Panc1 (cell line): ENCODE measurements at regions not wholly inside any gene's neighbourhood (a gene's known extent, or its start where the extent isn't known, plus 50 kb on each side); places are given as distances from the start of the nearest gene placed in this dataset.
"Not testable (repeated sequence)": the region's sequence is repeated elsewhere in the genome, so short reads cannot be mapped to it uniquely, and the experiment has no call there.

Experiments used
- ATAC-seq: fragments of 200-7000 bp; cut with Tn5 transposase; 2 replicates; pipeline ENCODE4 v1.9.1; 2020; ENCODE audit warnings: mild to moderate bottlenecking, moderate library complexity
- BruUV-seq: library from RNA; stranded (reverse); fragments of 400-500 nt; replicated peaks from 2 replicates; lab custom pipeline; 2021; lab: Mats Ljungman, UMichigan
- CTCF ChIA-PET: fragments of 300-600 bp; sonication (Branson Sonifier 250); formaldehyde crosslinking; loops from one replicate; lab custom pipeline; 2022; ENCODE audit warnings: antibody characterized with exemption; lab: Charles Lee
- POLR2A ChIA-PET: fragments of 300-600 bp; sonication (Branson Sonifier 250); formaldehyde crosslinking; loops from one replicate; lab custom pipeline; 2022; ENCODE audit warnings: antibody characterized with exemption; lab: Charles Lee
- DNase-seq: peaks from one replicate; pipeline ENCODE4 v3.0.0-alpha.2; 2010; ENCODE audit warnings: low read depth, low spot score
- H3K27ac ChIP-seq: 2 replicates; pipeline ENCODE4 v1.5.1; 2011; ENCODE audit warnings: mild to moderate bottlenecking, low read length, inconsistent platforms
- H3K27me3 ChIP-seq: fragments of 200-500 bp; sonication (Bioruptor generic); 2 replicates; pipeline ENCODE4 v1.6.0; 2014; ENCODE audit warnings: low read length, inconsistent platforms; ENCODE audit not compliant: control insufficient read depth, insufficient read depth
- H3K36me3 ChIP-seq: fragments of 200-500 bp; sonication (Bioruptor generic); 2 replicates; pipeline ENCODE4 v1.5.1; 2014; ENCODE audit warnings: inconsistent platforms, mild to moderate bottlenecking, low read length, moderate library complexity; ENCODE audit not compliant: control insufficient read depth, insufficient read depth
- H3K4me1 ChIP-seq: 2 replicates; pipeline ENCODE4 v1.5.1; 2011; ENCODE audit warnings: inconsistent platforms, mild to moderate bottlenecking, low read length, moderate library complexity; ENCODE audit not compliant: control insufficient read depth, insufficient read depth
- H3K4me3 ChIP-seq, 2 experiments: 2 replicates each; pipeline ENCODE4 v1.5.1; 2011 to 2012; ENCODE audit warnings: low read depth in 2 of 2, low read length in 2 of 2, mild to moderate bottlenecking in 2 of 2, inconsistent platforms in 1 of 2, moderate library complexity in 1 of 2
- H3K9me3 ChIP-seq: fragments of 200-500 bp; sonication (Bioruptor generic); 2 replicates; pipeline ENCODE4 v1.5.1; 2014; ENCODE audit warnings: low read depth, mild to moderate bottlenecking, inconsistent platforms, low read length, moderate library complexity; ENCODE audit not compliant: control insufficient read depth, insufficient read depth
- POLR2AphosphoS5 ChIP-seq: IDR thresholded peaks from 2 replicates; pipeline ENCODE4 v1.6.1; 2012; ENCODE audit warnings: mild to moderate bottlenecking, low read depth, low read length, moderate library complexity
- SIN3A ChIP-seq: IDR thresholded peaks from 2 replicates; pipeline ENCODE4 v1.6.1; 2012; ENCODE audit warnings: low read depth, mild to moderate bottlenecking, low read length, moderate library complexity, borderline replicate concordance; ENCODE audit not compliant: insufficient read depth
- TCF7L2 ChIP-seq: IDR thresholded peaks from 2 replicates; pipeline ENCODE4 v1.6.1; 2011; ENCODE audit warnings: mild to moderate bottlenecking, low read depth, low read length, inconsistent platforms
- in situ Hi-C: cut with HindIII; loops from 2 replicates; pipeline ENCODE4 v1.10.0; 2016; ENCODE audit warnings: low sequenced_read_pairs, low pct_unique_long_range_greater_than_20kb
- intact Hi-C: fragments of 100-400 bp; cut with micrococcal nuclease; formaldehyde crosslinking; loops from one replicate; pipeline ENCODE4 v1.10.0; 2022; ENCODE audit not compliant: unreplicated experiment
- TF ChIP-seq, protein P1 (sequence below): fragments of 450-650 bp; IDR thresholded peaks from 2 replicates; pipeline ENCODE4 v1.5.1; 2017; ENCODE audit warnings: mild to moderate bottlenecking
- TF ChIP-seq, protein P2 (sequence below), 2 experiments: IDR thresholded peaks; 2 replicates each; pipeline ENCODE4 v1.6.1; 2011 to 2012; ENCODE audit warnings: low read depth in 2 of 2, control low read depth in 1 of 2, low read length in 1 of 2, mild to moderate bottlenecking in 1 of 2, moderate library complexity in 1 of 2; ENCODE audit not compliant: insufficient read depth in 1 of 2

DNA sequence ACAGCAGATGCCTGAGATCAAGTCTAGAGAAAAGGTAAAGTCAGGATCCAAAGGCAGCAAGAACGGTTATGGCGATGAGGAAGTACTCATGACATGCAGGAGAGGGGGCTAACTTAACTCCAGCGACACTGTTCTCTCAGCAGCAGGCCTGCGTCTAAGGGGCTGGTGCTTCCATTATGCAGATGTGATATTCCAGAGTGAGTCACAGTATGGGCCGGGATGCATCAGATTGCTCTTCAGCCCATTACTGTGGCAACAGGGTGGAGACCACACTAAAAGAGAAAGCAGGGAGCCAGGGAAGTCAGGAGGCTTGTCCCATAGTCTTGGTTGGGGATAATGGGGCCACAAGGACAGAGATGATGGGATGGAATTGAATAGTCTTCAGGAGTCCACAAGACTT, 151.8 kb upstream of the NTF3 start:
- ChIA-PET CTCF (no interaction called here), POLR2A (no interaction called here)
- TF ChIP-seq SIN3A (no peak), POLR2AphosphoS5 (no peak)
- TF ChIP-seq, protein P1, sequence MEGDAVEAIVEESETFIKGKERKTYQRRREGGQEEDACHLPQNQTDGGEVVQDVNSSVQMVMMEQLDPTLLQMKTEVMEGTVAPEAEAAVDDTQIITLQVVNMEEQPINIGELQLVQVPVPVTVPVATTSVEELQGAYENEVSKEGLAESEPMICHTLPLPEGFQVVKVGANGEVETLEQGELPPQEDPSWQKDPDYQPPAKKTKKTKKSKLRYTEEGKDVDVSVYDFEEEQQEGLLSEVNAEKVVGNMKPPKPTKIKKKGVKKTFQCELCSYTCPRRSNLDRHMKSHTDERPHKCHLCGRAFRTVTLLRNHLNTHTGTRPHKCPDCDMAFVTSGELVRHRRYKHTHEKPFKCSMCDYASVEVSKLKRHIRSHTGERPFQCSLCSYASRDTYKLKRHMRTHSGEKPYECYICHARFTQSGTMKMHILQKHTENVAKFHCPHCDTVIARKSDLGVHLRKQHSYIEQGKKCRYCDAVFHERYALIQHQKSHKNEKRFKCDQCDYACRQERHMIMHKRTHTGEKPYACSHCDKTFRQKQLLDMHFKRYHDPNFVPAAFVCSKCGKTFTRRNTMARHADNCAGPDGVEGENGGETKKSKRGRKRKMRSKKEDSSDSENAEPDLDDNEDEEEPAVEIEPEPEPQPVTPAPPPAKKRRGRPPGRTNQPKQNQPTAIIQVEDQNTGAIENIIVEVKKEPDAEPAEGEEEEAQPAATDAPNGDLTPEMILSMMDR = no peak
- TF ChIP-seq, protein P2, sequence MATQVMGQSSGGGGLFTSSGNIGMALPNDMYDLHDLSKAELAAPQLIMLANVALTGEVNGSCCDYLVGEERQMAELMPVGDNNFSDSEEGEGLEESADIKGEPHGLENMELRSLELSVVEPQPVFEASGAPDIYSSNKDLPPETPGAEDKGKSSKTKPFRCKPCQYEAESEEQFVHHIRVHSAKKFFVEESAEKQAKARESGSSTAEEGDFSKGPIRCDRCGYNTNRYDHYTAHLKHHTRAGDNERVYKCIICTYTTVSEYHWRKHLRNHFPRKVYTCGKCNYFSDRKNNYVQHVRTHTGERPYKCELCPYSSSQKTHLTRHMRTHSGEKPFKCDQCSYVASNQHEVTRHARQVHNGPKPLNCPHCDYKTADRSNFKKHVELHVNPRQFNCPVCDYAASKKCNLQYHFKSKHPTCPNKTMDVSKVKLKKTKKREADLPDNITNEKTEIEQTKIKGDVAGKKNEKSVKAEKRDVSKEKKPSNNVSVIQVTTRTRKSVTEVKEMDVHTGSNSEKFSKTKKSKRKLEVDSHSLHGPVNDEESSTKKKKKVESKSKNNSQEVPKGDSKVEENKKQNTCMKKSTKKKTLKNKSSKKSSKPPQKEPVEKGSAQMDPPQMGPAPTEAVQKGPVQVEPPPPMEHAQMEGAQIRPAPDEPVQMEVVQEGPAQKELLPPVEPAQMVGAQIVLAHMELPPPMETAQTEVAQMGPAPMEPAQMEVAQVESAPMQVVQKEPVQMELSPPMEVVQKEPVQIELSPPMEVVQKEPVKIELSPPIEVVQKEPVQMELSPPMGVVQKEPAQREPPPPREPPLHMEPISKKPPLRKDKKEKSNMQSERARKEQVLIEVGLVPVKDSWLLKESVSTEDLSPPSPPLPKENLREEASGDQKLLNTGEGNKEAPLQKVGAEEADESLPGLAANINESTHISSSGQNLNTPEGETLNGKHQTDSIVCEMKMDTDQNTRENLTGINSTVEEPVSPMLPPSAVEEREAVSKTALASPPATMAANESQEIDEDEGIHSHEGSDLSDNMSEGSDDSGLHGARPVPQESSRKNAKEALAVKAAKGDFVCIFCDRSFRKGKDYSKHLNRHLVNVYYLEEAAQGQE (IDR thresholded peaks at IDR 0.05; ENCODE audit: insufficient read depth in 1 of 2, low read depth in 2 of 2, low read length in 1 of 2) = no peak
- H3K4me1 ChIP-seq = no peaks in the 10 kb centered on the region
- in situ Hi-C loops (no loop called here), intact Hi-C loops (no loop called here)
- H3K27ac ChIP-seq = no peak overlapping the region
- DNase-seq = no peak
- no peaks in the 10 kb centered on the region for H3K9me3 ChIP-seq
- H3K27me3 ChIP-seq = no peaks in the 10 kb centered on the region
- H3K4me3 ChIP-seq = no peak overlapping the region
- no peaks in the 10 kb centered on the region for H3K36me3 ChIP-seq
- no peak for ATAC-seq
- BruUV-seq = no TSS peak

DNA sequence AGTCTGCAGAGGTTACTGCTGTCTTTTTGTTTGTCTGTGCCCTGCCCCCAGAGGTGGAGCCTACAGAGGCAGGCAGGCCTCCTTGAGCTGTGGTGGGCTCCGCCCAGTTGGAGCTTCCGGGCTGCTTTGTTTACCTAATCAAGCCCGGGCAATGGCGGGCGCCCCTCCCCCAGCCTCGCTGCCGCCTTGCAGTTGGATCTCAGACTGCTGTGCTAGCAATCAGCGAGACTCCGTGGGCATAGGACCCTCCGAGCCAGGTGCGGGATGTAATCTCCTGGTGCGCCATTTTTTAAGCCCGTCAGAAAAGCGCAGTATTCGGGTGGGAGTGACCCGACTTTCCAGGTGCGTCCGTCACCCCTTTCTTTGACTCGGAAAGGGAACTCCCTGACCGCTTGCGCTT, 141.5 kb upstream of the NTF3 start:
- H3K9me3 ChIP-seq, H3K4me1 ChIP-seq, ATAC-seq, CTCF ChIA-PET, H3K4me3 ChIP-seq, BruUV-seq, H3K27ac ChIP-seq, intact Hi-C loops, in situ Hi-C loops, H3K27me3 ChIP-seq, H3K36me3 ChIP-seq, DNase-seq, POLR2A ChIA-PET: not testable (repeated sequence)

DNA sequence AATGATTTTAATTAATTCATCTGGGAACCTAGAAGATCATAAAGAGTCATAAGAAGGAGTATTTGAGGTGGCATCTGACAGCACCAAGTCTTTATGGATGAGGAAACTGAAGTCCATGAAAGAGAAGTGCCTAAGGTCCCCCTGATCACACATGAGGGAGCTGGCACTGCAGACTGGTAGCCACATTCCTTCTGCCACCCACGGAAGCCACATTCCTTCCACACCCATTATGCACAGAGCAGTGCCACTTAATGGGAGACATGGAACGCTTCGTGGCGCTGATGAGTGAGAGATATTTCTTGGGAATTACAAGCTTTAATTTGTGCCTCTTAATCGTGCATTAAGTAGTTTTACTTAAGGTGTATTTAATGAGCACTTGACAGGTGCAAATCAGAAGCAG, 139.3 kb upstream of the NTF3 start:
- intact Hi-C loops = no loop called here
- BruUV-seq = no TSS peak
- Histone ChIP-seq H3K27ac (no peak overlapping the region), H3K27me3 (no peaks in the 10 kb centered on the region), H3K9me3 (no peaks in the 10 kb centered on the region), H3K36me3 (no peaks in the 10 kb centered on the region), H3K4me1 (no peaks in the 10 kb centered on the region), H3K4me3 (no peak overlapping the region)
- ChIA-PET POLR2A (no interaction called here), CTCF (no interaction called here)
- DNase-seq (no peak), ATAC-seq (no peak)
- no peak for TF ChIP-seq POLR2AphosphoS5
- TF ChIP-seq, protein P1 = no peak
- no peak for TF ChIP-seq TCF7L2
- TF ChIP-seq SIN3A = no peak
- TF ChIP-seq, protein P2 (IDR thresholded peaks at IDR 0.05; ENCODE audit: insufficient read depth in 1 of 2, low read depth in 2 of 2, low read length in 1 of 2) = no peak
- in situ Hi-C loops = no loop called here
